DOHH2 (cell line): ENCODE measurements at regions not wholly inside any gene's neighbourhood (a gene's known extent, or its start where the extent isn't known, plus 50 kb on each side); places are given as distances from the start of the nearest gene placed in this dataset.

ENCODE experiments used
- H3F3A ChIP-seq: fragments of 200-600 bp; sonication (generic), shearing (Covaris generic); 2 replicates; pipeline ENCODE4 v1.6.0; 2016; ENCODE audit warnings: antibody characterized with exemption, mild to moderate bottlenecking; ENCODE audit not compliant: control insufficient read depth, insufficient read depth
- H3K27ac ChIP-seq: fragments of 200-600 bp; sonication (generic); 2 replicates; pipeline ENCODE4 v1.5.1; 2014; ENCODE audit warnings: low read depth, mild to moderate bottlenecking, low read length, moderate library complexity
- H3K27me3 ChIP-seq: fragments of 200-600 bp; sonication (generic); 2 replicates; pipeline ENCODE4 v1.6.1; 2014; ENCODE audit warnings: mild to moderate bottlenecking, low read length, mixed read lengths; ENCODE audit not compliant: control insufficient read depth
- H3K36me3 ChIP-seq: fragments of 200-600 bp; sonication (generic); 2 replicates; pipeline ENCODE4 v1.6.1; 2014; ENCODE audit warnings: mild to moderate bottlenecking, low read length, moderate library complexity, mixed read lengths; ENCODE audit not compliant: control insufficient read depth
- H3K4me1 ChIP-seq: fragments of 200-600 bp; sonication (generic); 2 replicates; pipeline ENCODE4 v1.6.1; 2014; ENCODE audit warnings: mild to moderate bottlenecking, low read length, mixed read lengths; ENCODE audit not compliant: control insufficient read depth
- H3K4me2 ChIP-seq: fragments of 200-600 bp; sonication (generic); 2 replicates; pipeline ENCODE4 v1.6.0; 2014; ENCODE audit warnings: mild to moderate bottlenecking, low read length, moderate library complexity
- H3K4me3 ChIP-seq: fragments of 200-600 bp; sonication (generic); 2 replicates; pipeline ENCODE4 v1.5.1; 2014; ENCODE audit warnings: mild to moderate bottlenecking, low read length, mixed read lengths
- H3K79me2 ChIP-seq: fragments of 200-600 bp; sonication (generic); 2 replicates; pipeline ENCODE4 v1.6.1; 2014; ENCODE audit warnings: mild to moderate bottlenecking, low read length, mixed read lengths; ENCODE audit not compliant: control insufficient read depth
- H3K9me2 ChIP-seq: fragments of 200-600 bp; sonication (generic); replicated peaks from 2 replicates; pipeline ENCODE4 v1.6.1; 2014; ENCODE audit warnings: mild to moderate bottlenecking, low read length, mixed read lengths; ENCODE audit not compliant: control insufficient read depth
- H3K9me3 ChIP-seq: fragments of 200-600 bp; sonication (generic); 2 replicates; pipeline ENCODE4 v1.6.1; 2014; ENCODE audit warnings: antibody characterized with exemption, low read length, mixed read lengths; ENCODE audit not compliant: control insufficient read depth, insufficient read depth
- H4K20me1 ChIP-seq: fragments of 200-600 bp; sonication (generic); 2 replicates; pipeline ENCODE4 v1.6.0; 2014; ENCODE audit warnings: low read depth, mild to moderate bottlenecking, antibody characterized with exemption, low read length, moderate library complexity; ENCODE audit not compliant: control insufficient read depth, insufficient read depth
- EZH2phosphoT487 ChIP-seq: fragments of 200-600 bp; sonication (generic); IDR thresholded peaks from 2 replicates; pipeline ENCODE4 v1.6.1; 2017; ENCODE audit warnings: borderline replicate concordance, mild to moderate bottlenecking, antibody characterized with exemption, low read length, moderate library complexity, mixed read lengths
- TF ChIP-seq, protein P1 (sequence below): fragments of 200-600 bp; sonication (generic); IDR thresholded peaks from one replicate; pipeline ENCODE4 v1.5.1; 2014; ENCODE audit warnings: antibody characterized with exemption, mild to moderate bottlenecking, low read depth, low read length; ENCODE audit not compliant: poor library complexity, severe bottlenecking

DNA sequence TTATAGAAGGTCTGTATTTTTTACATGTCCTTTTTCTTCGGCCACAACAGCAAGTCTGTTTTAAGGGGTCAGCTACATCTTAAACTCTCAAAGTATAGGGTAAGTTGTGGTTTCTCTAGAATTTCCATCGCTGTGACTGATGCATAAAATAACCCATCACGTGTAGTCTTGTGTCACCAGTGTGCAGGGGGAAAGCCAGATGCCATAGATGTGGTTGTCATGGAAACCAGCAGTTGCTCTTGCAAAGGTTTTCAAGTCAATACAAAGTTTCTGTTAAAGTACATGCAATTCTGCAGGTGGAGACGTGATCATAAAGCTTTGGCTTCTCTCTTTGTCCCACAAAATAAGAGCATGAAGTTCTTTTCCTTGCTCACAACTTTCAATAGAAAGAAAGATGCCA is 210.3 kb upstream of the ONECUT1 start:
- Histone ChIP-seq H3K9me3 (no peaks in the 10 kb centered on the region), H3K36me3 (no peaks in the 10 kb centered on the region), H3K9me2 (no peaks in the 10 kb centered on the region), H3K4me1 (no peaks in the 10 kb centered on the region), H3K4me2 (no peak overlapping the region), H4K20me1 (no peaks in the 10 kb centered on the region), H3F3A (no peaks in the 10 kb centered on the region), H3K79me2 (no peaks in the 10 kb centered on the region), H3K27ac (no peak overlapping the region), H3K27me3 (no peaks in the 10 kb centered on the region), H3K4me3 (no peak overlapping the region)
- TF ChIP-seq, protein P1, sequence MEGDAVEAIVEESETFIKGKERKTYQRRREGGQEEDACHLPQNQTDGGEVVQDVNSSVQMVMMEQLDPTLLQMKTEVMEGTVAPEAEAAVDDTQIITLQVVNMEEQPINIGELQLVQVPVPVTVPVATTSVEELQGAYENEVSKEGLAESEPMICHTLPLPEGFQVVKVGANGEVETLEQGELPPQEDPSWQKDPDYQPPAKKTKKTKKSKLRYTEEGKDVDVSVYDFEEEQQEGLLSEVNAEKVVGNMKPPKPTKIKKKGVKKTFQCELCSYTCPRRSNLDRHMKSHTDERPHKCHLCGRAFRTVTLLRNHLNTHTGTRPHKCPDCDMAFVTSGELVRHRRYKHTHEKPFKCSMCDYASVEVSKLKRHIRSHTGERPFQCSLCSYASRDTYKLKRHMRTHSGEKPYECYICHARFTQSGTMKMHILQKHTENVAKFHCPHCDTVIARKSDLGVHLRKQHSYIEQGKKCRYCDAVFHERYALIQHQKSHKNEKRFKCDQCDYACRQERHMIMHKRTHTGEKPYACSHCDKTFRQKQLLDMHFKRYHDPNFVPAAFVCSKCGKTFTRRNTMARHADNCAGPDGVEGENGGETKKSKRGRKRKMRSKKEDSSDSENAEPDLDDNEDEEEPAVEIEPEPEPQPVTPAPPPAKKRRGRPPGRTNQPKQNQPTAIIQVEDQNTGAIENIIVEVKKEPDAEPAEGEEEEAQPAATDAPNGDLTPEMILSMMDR: no peak
- TF ChIP-seq EZH2phosphoT487: no peak

DNA sequence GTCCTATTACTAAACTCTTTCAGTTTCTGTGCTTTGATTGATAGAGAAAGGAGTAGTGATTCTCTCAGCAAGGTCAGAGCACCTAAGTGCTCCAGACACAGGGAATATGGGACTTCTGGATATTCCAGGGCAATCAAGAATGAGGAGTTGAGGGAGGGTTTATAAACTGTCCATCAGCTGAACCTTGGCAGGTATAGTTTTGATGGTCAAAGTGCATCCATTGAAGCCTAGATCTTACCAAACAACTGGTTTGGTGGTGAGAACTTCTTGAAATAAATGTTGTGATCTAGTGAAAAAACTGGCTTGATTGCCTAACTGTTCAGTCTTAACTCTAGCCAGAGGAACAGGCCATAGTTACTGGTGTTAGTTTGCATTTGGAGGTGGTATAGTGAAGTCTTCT is 207.0 kb upstream of the ONECUT1 start:
- no peaks in the 10 kb centered on the region for H3K79me2 ChIP-seq
- no peaks in the 10 kb centered on the region for H3K4me1 ChIP-seq
- no peaks in the 10 kb centered on the region for H3K36me3 ChIP-seq
- no peaks in the 10 kb centered on the region for H3F3A ChIP-seq
- H3K9me3 ChIP-seq: no peaks in the 10 kb centered on the region
- H3K4me3 ChIP-seq: no peak overlapping the region
- H3K9me2 ChIP-seq: no peaks in the 10 kb centered on the region; the same call in 1 of the 2 replicates
- H4K20me1 ChIP-seq: no peaks in the 10 kb centered on the region
- TF ChIP-seq, protein P1: no peak
- no peak for TF ChIP-seq EZH2phosphoT487
- H3K4me2 ChIP-seq: no peak overlapping the region
- H3K27ac ChIP-seq: no peak overlapping the region
- H3K27me3 ChIP-seq: no peaks in the 10 kb centered on the region

DNA sequence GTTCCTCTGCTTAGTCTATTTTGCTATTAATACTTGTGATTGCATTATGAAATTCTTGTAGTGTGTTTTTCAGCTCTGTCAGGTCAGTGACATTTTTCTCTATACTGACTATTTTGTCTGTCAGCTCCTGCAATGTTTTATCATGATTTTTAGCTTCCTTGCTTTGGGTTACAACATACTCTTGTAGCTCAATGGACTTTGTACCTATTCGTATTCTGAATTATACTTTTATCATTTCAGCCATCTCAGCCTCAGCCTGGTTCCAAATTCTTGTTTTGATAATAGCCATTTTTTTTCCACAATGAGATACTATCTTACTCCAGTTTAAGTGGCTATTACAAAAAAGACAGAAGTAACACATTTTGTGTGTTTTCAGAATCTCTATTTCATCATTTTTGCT is 204.2 kb upstream of the ONECUT1 start:
- no peaks in the 10 kb centered on the region; the same call in 1 of the 2 replicates for H3K9me2 ChIP-seq
- no peaks in the 10 kb centered on the region for H3K36me3 ChIP-seq
- no peaks in the 10 kb centered on the region for H3K79me2 ChIP-seq
- no peaks in the 10 kb centered on the region for H3K9me3 ChIP-seq
- H3K4me1 ChIP-seq: no peaks in the 10 kb centered on the region
- H3K4me2 ChIP-seq: no peak overlapping the region
- H4K20me1 ChIP-seq: no peaks in the 10 kb centered on the region
- no peaks in the 10 kb centered on the region for H3F3A ChIP-seq
- no peak overlapping the region for H3K4me3 ChIP-seq
- TF ChIP-seq EZH2phosphoT487: no peak
- TF ChIP-seq, protein P1: no peak
- no peaks in the 10 kb centered on the region for H3K27me3 ChIP-seq
- H3K27ac ChIP-seq: no peak overlapping the region

DNA sequence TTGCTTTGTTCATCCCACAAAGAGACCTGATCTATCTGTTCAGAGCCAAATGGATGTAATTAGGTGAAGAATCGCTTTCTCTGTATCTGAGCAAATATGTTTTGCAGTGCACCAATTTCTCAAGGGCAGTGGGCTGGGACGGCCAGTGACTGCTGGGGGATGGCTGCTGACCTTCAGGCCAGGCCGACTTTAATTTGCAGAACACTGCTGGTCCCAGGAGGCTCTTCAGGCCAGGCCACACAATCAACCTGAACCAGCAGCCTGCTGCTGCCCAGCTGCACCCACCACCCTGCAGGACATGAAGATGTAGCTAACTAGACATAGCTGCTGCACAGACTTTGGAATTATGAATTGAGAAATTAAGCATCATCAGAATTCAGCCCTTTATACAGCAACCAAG is 194.4 kb upstream of the ONECUT1 start:
- H3F3A ChIP-seq: no peaks in the 10 kb centered on the region
- no peaks in the 10 kb centered on the region for H3K36me3 ChIP-seq
- H3K4me3 ChIP-seq: no peak overlapping the region
- no peak for TF ChIP-seq EZH2phosphoT487
- TF ChIP-seq, protein P1: no peak
- H3K9me3 ChIP-seq: no peaks in the 10 kb centered on the region
- no peak overlapping the region for H3K27ac ChIP-seq
- no peaks in the 10 kb centered on the region for H3K9me2 ChIP-seq
- no peak overlapping the region for H3K4me2 ChIP-seq
- H3K27me3 ChIP-seq: no peaks in the 10 kb centered on the region
- H3K79me2 ChIP-seq: no peaks in the 10 kb centered on the region
- no peaks in the 10 kb centered on the region for H3K4me1 ChIP-seq
- H4K20me1 ChIP-seq: no peaks in the 10 kb centered on the region
